Urothelium cell line (cell line): ENCODE measurements at regions not wholly inside any gene's neighbourhood (a gene's known extent, or its start where the extent isn't known, plus 50 kb on each side); places are given as distances from the start of the nearest gene placed in this dataset.
"Not testable (repeated sequence)": the region's sequence is repeated elsewhere in the genome, so short reads cannot be mapped to it uniquely, and the experiment has no call there.

Source experiments
- DNase-seq: peaks from one replicate; pipeline ENCODE4 v3.0.0; 2011; ENCODE audit warnings: low spot score, mixed read lengths
- FAIRE-seq: peaks from 2 replicates; lab custom pipeline; 2011; peaks lifted over from hg19 to GRCh38; lab: Jason Lieb, UNC

GRCh38 chrX:43333543-43333942 is 322.6 kb upstream of the MAOA start:
- FAIRE-seq (no peak), DNase-seq (no peak)

- DNase-seq (no peak), FAIRE-seq (no peak)
These were observed 310.9 kb upstream of the MAOA start for GRCh38 chrX:43345166-43345565.

GRCh38 chrX:43349363-43349762 is 306.7 kb upstream of the MAOA start:
- DNase-seq (peak; percentile 23), FAIRE-seq (no peak)

GRCh38 chrX:43350935-43351334 is 305.2 kb upstream of the MAOA start:
- FAIRE-seq (no peak), DNase-seq (no peak)

- no peak for FAIRE-seq
- DNase-seq: no peak
These were observed 298.4 kb upstream of the MAOA start for GRCh38 chrX:43357741-43358140.

- FAIRE-seq (no peak), DNase-seq (no peak)
These were observed 283.1 kb upstream of the MAOA start for GRCh38 chrX:43373032-43373431.

GRCh38 chrX:43375136-43375535 is 281.0 kb upstream of the MAOA start:
- DNase-seq: no peak
- no peak for FAIRE-seq

GRCh38 chrX:43380704-43381103 is 275.4 kb upstream of the MAOA start:
- FAIRE-seq: no peak
- no peak for DNase-seq

GRCh38 chrX:43386875-43387274 is 269.2 kb upstream of the MAOA start:
- FAIRE-seq: no peak
- no peak for DNase-seq

GRCh38 chrX:43405191-43405590 is 250.9 kb upstream of the MAOA start:
- no peak for FAIRE-seq
- no peak for DNase-seq

- DNase-seq (no peak), FAIRE-seq (no peak)
These were observed 232.2 kb upstream of the MAOA start for GRCh38 chrX:43423876-43424275.

GRCh38 chrX:43436517-43436916 is 219.6 kb upstream of the MAOA start:
- DNase-seq (no peak), FAIRE-seq (no peak)

- FAIRE-seq (no peak), DNase-seq (no peak)
These were observed 209.3 kb upstream of the MAOA start for GRCh38 chrX:43446752-43447151.

- DNase-seq (no peak), FAIRE-seq (no peak)
These were observed 207.4 kb upstream of the MAOA start for GRCh38 chrX:43448688-43449087.

GRCh38 chrX:43450355-43450754 is 205.7 kb upstream of the MAOA start:
- FAIRE-seq (no peak), DNase-seq (no peak)

- not testable (repeated sequence) for FAIRE-seq, DNase-seq
These were observed 204.0 kb upstream of the MAOA start for GRCh38 chrX:43451976-43452686.

GRCh38 chrX:43456063-43456462 is 200.0 kb upstream of the MAOA start:
- no peak for FAIRE-seq
- DNase-seq: no peak

GRCh38 chrX:43456906-43457305 is 199.2 kb upstream of the MAOA start:
- no peak for DNase-seq
- FAIRE-seq: no peak

- peak; percentile 7 for DNase-seq
- no peak for FAIRE-seq
These were observed 188.4 kb upstream of the MAOA start for GRCh38 chrX:43467608-43468234.

- no peak for FAIRE-seq
- DNase-seq: no peak
These were observed 186.6 kb upstream of the MAOA start for GRCh38 chrX:43469391-43470054.

- DNase-seq (peak; percentile 21), FAIRE-seq (no peak)
These were observed 181.8 kb upstream of the MAOA start for GRCh38 chrX:43474321-43474720.

- DNase-seq (no peak), FAIRE-seq (no peak)
These were observed 177.0 kb upstream of the MAOA start for GRCh38 chrX:43479070-43479469.
